HCT116 (cell line): ENCODE measurements at regions not wholly inside any gene's neighbourhood (a gene's known extent, or its start where the extent isn't known, plus 50 kb on each side); places are given as distances from the start of the nearest gene placed in this dataset.

Experiments used
- ATAC-seq: fragments of 200-7000 bp; cut with Tn5 transposase; 2 replicates; pipeline ENCODE4 v1.9.1; 2020; ENCODE audit warnings: mild to moderate bottlenecking, moderate library complexity
- BruUV-seq: library from RNA; stranded (reverse); fragments of 400-500 nt; replicated peaks from 2 replicates; lab custom pipeline; 2021; lab: Mats Ljungman, UMichigan
- CTCF ChIA-PET: fragments of 300-600 bp; sonication (Branson Sonifier 250); formaldehyde crosslinking; loops from one replicate; lab custom pipeline; 2021; ENCODE audit warnings: antibody characterized with exemption; lab: Charles Lee
- POLR2A ChIA-PET: fragments of 300-600, 350-600 bp; sonication (Branson Sonifier 250); formaldehyde crosslinking; loops from one replicate; lab custom pipeline; 2021; ENCODE audit warnings: antibody characterized with exemption; lab: Charles Lee
- RAD21 ChIA-PET, 2 experiments: fragments of 300-600 bp; sonication (Branson Sonifier 250); formaldehyde crosslinking; loops; one replicate each; lab custom pipeline; 2023; ENCODE audit warnings: low total read pairs in 2 of 2; ENCODE audit not compliant: uncharacterized antibody in 2 of 2, unreplicated experiment in 2 of 2, low non-redundant PET in 1 of 2; lab: Charles Lee
- DNase-seq: peaks from one replicate; pipeline ENCODE4 v3.0.0-alpha.2; 2010; ENCODE audit warnings: low read depth, low spot score
- H2AFZ ChIP-seq: fragments of 200-600 bp; shearing (Covaris generic), sonication (generic); 2 replicates; pipeline ENCODE4 v1.6.1; 2017; ENCODE audit warnings: low read depth, mixed run types, mixed read lengths, antibody characterized with exemption, low read length; ENCODE audit not compliant: poor library complexity, severe bottlenecking
- H3K27ac ChIP-seq: 2 replicates; pipeline ENCODE4 v1.5.1; 2012; ENCODE audit warnings: low read depth, low read length
- H3K27me3 ChIP-seq: fragments of 200-600 bp; sonication (generic); 2 replicates; pipeline ENCODE4 v1.6.1; 2016; ENCODE audit warnings: mixed run types, low read length, mixed read lengths; ENCODE audit not compliant: insufficient read depth
- H3K36me3 ChIP-seq, 2 experiments: fragments of 200-500 bp in 1 of 2; fragments of 200-600 bp in 1 of 2; sonication (Bioruptor generic) in 1 of 2; sonication (generic) in 1 of 2; 2 replicates each; pipeline versions ENCODE4 v1.5.1 to v1.6.1; 2014 to 2016; ENCODE audit warnings: low read length in 2 of 2, inconsistent platforms in 1 of 2, mixed read lengths in 1 of 2, mixed run types in 1 of 2; ENCODE audit not compliant: insufficient read depth in 2 of 2, control insufficient read depth in 1 of 2
- H3K4me1 ChIP-seq, 2 experiments: fragments of 200-600 bp in 1 of 2; sonication (generic) in 1 of 2; 2 replicates each; pipeline versions ENCODE4 v1.5.1 to v1.6.1; 2012 to 2017; ENCODE audit warnings: low read length in 2 of 2, inconsistent platforms in 1 of 2, mild to moderate bottlenecking in 1 of 2, mixed read lengths in 1 of 2, mixed run types in 1 of 2, moderate library complexity in 1 of 2; ENCODE audit not compliant: insufficient read depth in 2 of 2, control insufficient read depth in 1 of 2
- H3K4me2 ChIP-seq: fragments of 200-600 bp; sonication (generic); 2 replicates; pipeline ENCODE4 v1.6.1; 2017; ENCODE audit warnings: mixed run types, low read length, mixed read lengths
- H3K4me3 ChIP-seq, 2 experiments: fragments of 200-600 bp in 1 of 2; sonication (generic) in 1 of 2; replicated peaks in 1 of 2; 2 replicates each; pipeline ENCODE4 v1.5.1; 2011 to 2016; ENCODE audit warnings: low read length in 2 of 2, control low read depth in 1 of 2, low read depth in 1 of 2, mild to moderate bottlenecking in 1 of 2, mixed read lengths in 1 of 2, mixed run types in 1 of 2
- H3K79me2 ChIP-seq: fragments of 200-600 bp; sonication (generic); 2 replicates; pipeline ENCODE4 v1.6.1; 2017; ENCODE audit warnings: mild to moderate bottlenecking, mixed run types, low read length, moderate library complexity, mixed read lengths; ENCODE audit not compliant: insufficient read depth
- H3K9ac ChIP-seq: fragments of 200-600 bp; sonication (generic); 2 replicates; pipeline ENCODE4 v1.6.1; 2016; ENCODE audit warnings: low read length, mixed read lengths
- H3K9me2 ChIP-seq: fragments of 200-600 bp; sonication (generic), shearing (Covaris generic); 2 replicates; pipeline ENCODE4 v1.6.1; 2017; ENCODE audit warnings: mixed run types, mild to moderate bottlenecking, moderate library complexity; ENCODE audit not compliant: insufficient read depth
- H3K9me3 ChIP-seq, 2 experiments: fragments of 200-500 bp in 1 of 2; fragments of 200-600 bp in 1 of 2; sonication (Bioruptor generic) in 1 of 2; sonication (generic) in 1 of 2; 2 replicates each; pipeline ENCODE4 v1.6.1; 2014 to 2017; ENCODE audit warnings: low read length in 2 of 2, mixed read lengths in 2 of 2, inconsistent platforms in 1 of 2, low read depth in 1 of 2, mild to moderate bottlenecking in 1 of 2, mixed run types in 1 of 2, moderate library complexity in 1 of 2; ENCODE audit not compliant: control insufficient read depth in 1 of 2, insufficient read depth in 1 of 2
- H4K20me1 ChIP-seq: fragments of 200-600 bp; sonication (generic), shearing (Covaris generic); 2 replicates; pipeline ENCODE4 v1.6.1; 2017; ENCODE audit warnings: mixed run types, mild to moderate bottlenecking, moderate library complexity; ENCODE audit not compliant: insufficient read depth
- CTCF ChIP-seq, 3 experiments: fragments of 200-600 bp in 1 of 3; sonication (generic) in 1 of 3; IDR thresholded peaks in 2 of 3; conservative IDR thresholded peaks in 1 of 3; 2 replicates each; pipeline ENCODE4 v1.5.1; 2012 to 2017; ENCODE audit warnings: low read depth in 2 of 3, low read length in 2 of 3, antibody characterized with exemption in 1 of 3, borderline replicate concordance in 1 of 3, control low read depth in 1 of 3, mild to moderate bottlenecking in 1 of 3, mixed read lengths in 1 of 3, mixed run types in 1 of 3, moderate library complexity in 1 of 3; ENCODE audit not compliant: insufficient read depth in 1 of 3
- EGR1 ChIP-seq: IDR thresholded peaks from 2 replicates; pipeline ENCODE4 v1.6.1; 2012; ENCODE audit warnings: low read depth
- ELF1 ChIP-seq: IDR thresholded peaks from 2 replicates; pipeline ENCODE4 v1.6.1; 2012; ENCODE audit warnings: low read depth, borderline replicate concordance
- EZH2phosphoT487 ChIP-seq: fragments of 200-600 bp; IDR thresholded peaks from 2 replicates; pipeline ENCODE4 v1.6.1; 2018; ENCODE audit warnings: antibody characterized with exemption, borderline replicate concordance
- JUND ChIP-seq: IDR thresholded peaks from 2 replicates; pipeline ENCODE4 v1.6.1; 2012
- MAX ChIP-seq: IDR thresholded peaks from 2 replicates; pipeline ENCODE4 v1.6.1; 2012
- POLR2A ChIP-seq: IDR thresholded peaks from 2 replicates; pipeline ENCODE4 v1.7.0; 2011; ENCODE audit warnings: borderline replicate concordance; ENCODE audit not compliant: insufficient read depth, insufficient read length; ENCODE audit errors: extremely low read depth
- POLR2AphosphoS5 ChIP-seq: IDR thresholded peaks from 2 replicates; pipeline ENCODE4 v1.6.1; 2011; ENCODE audit warnings: mild to moderate bottlenecking, low read depth, low read length, moderate library complexity
- RAD21 ChIP-seq: IDR thresholded peaks from 2 replicates; pipeline ENCODE4 v1.6.1; 2012; ENCODE audit warnings: low read depth, mild to moderate bottlenecking
- SP1 ChIP-seq: IDR thresholded peaks from 2 replicates; pipeline ENCODE4 v1.6.1; 2012; ENCODE audit warnings: low read depth
- YY1 ChIP-seq: IDR thresholded peaks from 2 replicates; pipeline ENCODE4 v1.6.1; 2011; ENCODE audit warnings: low read length, low read depth, moderate library complexity, mild to moderate bottlenecking; ENCODE audit not compliant: insufficient replicate concordance; ENCODE audit errors: extremely low read depth
- ZFX ChIP-seq: fragments of 450-650 bp; IDR thresholded peaks from 2 replicates; pipeline ENCODE4 v1.6.1; 2017
- intact Hi-C: fragments of 100-400 bp; cut with micrococcal nuclease; formaldehyde crosslinking; loops from 2 replicates; pipeline ENCODE4 v1.10.0; 2022

GRCh38 chr16:47851146-47851545, 304.6 kb downstream of the ABCC12 start:
- Histone ChIP-seq H3K27ac (no peak overlapping the region), H3K4me2 (no peak overlapping the region), H3K4me1 (no peaks in the 10 kb centered on the region), H3K9ac (no peak overlapping the region), H3K4me3 (no peak overlapping the region), H3K9me2 (no peaks in the 10 kb centered on the region), H3K27me3 (peaks cover 18% of the 10 kb centered on the region), H3K79me2 (no peaks in the 10 kb centered on the region), H3K36me3 (no peaks in the 10 kb centered on the region)
- ATAC-seq = no peak
- intact Hi-C loops = no loop called here
- ChIA-PET POLR2A (no interaction called here), RAD21 (no interaction called here), CTCF (no interaction called here)
- no peak for DNase-seq
- no peak for TF ChIP-seq JUND
- no peak for TF ChIP-seq ELF1
- TF ChIP-seq ZFX = no peak
- TF ChIP-seq RAD21 = no peak
- no peak for TF ChIP-seq POLR2A
- no peak for TF ChIP-seq EZH2phosphoT487
- no peak for TF ChIP-seq MAX
- TF ChIP-seq EGR1 = no peak
- no peak for TF ChIP-seq SP1
- TF ChIP-seq YY1 = no peak
- no peak for TF ChIP-seq POLR2AphosphoS5
- no peak for TF ChIP-seq CTCF (IDR thresholded peaks at IDR 0.05 in 2 of 3, conservative IDR thresholded peaks at IDR 0.05 in 1 of 3; ENCODE audit: borderline replicate concordance in 1 of 3, insufficient read depth in 1 of 3, low read depth in 2 of 3, low read length in 2 of 3)
- TF ChIP-seq, all 23 proteins: peak for 0
- Histone ChIP-seq H3K9me3 (no peaks in the 10 kb centered on the region), H4K20me1 (no peaks in the 10 kb centered on the region), H2AFZ (no peak overlapping the region)
- no TSS peak for BruUV-seq
